OCI-LY7 (cell line): ENCODE measurements at regions not wholly inside any gene's neighbourhood (a gene's known extent, or its start where the extent isn't known, plus 50 kb on each side); places are given as distances from the start of the nearest gene placed in this dataset.
"Not testable (repeated sequence)": the region's sequence is repeated elsewhere in the genome, so short reads cannot be mapped to it uniquely, and the experiment has no call there.

Experiments used
- BruUV-seq: library from RNA; stranded (reverse); fragments of 400-500 nt; replicated peaks from 2 replicates; lab custom pipeline; 2021; lab: Mats Ljungman, UMichigan
- CTCF ChIA-PET: fragments of 300-600 bp; sonication (Branson Sonifier 250); formaldehyde crosslinking; loops from one replicate; lab custom pipeline; 2022; ENCODE audit warnings: antibody characterized with exemption; ENCODE audit not compliant: unreplicated experiment; lab: Charles Lee
- POLR2A ChIA-PET: fragments of 300-600 bp; sonication (Branson Sonifier 250); formaldehyde crosslinking; loops from one replicate; lab custom pipeline; 2022; ENCODE audit warnings: antibody characterized with exemption; lab: Charles Lee
- DNase-seq: peaks from one replicate; pipeline ENCODE4 v3.0.0-alpha.2; 2015; ENCODE audit warnings: low spot score
- H2AFZ ChIP-seq: fragments of 200-600 bp; sonication (generic), shearing (Covaris generic); 2 replicates; pipeline ENCODE4 v1.6.1; 2014; ENCODE audit warnings: mild to moderate bottlenecking, antibody characterized with exemption, low read length, moderate library complexity
- H3K27ac ChIP-seq: fragments of 200-600 bp; sonication (generic); 2 replicates; pipeline ENCODE4 v1.5.1; 2014; ENCODE audit warnings: mixed run types, low read depth, mild to moderate bottlenecking, moderate library complexity, low read length, inconsistent platforms; ENCODE audit not compliant: poor library complexity, severe bottlenecking
- H3K36me3 ChIP-seq: fragments of 200-600 bp; sonication (generic); 2 replicates; pipeline ENCODE4 v1.6.1; 2014; ENCODE audit warnings: mild to moderate bottlenecking, antibody characterized with exemption, low read length, moderate library complexity, mixed read lengths; ENCODE audit not compliant: insufficient read depth
- H3K4me1 ChIP-seq: fragments of 200-600 bp; sonication (generic); 2 replicates; pipeline ENCODE4 v1.5.1; 2014; ENCODE audit warnings: mild to moderate bottlenecking, low read length; ENCODE audit not compliant: insufficient read depth, poor library complexity, severe bottlenecking
- H3K4me2 ChIP-seq: fragments of 200-600 bp; sonication (generic); 2 replicates; pipeline ENCODE4 v1.6.1; 2014; ENCODE audit warnings: mild to moderate bottlenecking, low read length
- H3K4me3 ChIP-seq: fragments of 200-600 bp; sonication (generic); 2 replicates; pipeline ENCODE4 v1.5.1; 2014; ENCODE audit warnings: mild to moderate bottlenecking, low read depth, low read length; ENCODE audit not compliant: poor library complexity, severe bottlenecking
- H3K79me2 ChIP-seq: fragments of 200-600 bp; sonication (generic); 2 replicates; pipeline ENCODE4 v1.6.1; 2016; ENCODE audit warnings: low read depth, mild to moderate bottlenecking, low read length, moderate library complexity, mixed read lengths; ENCODE audit not compliant: insufficient read depth
- H3K9me2 ChIP-seq: fragments of 200-600 bp; sonication (generic); 2 replicates; pipeline ENCODE4 v1.6.1; 2016; ENCODE audit warnings: mild to moderate bottlenecking, low read length, mixed read lengths; ENCODE audit not compliant: insufficient read depth
- H3K9me3 ChIP-seq: fragments of 200-600 bp; sonication (generic); 2 replicates; pipeline ENCODE4 v1.6.1; 2014; ENCODE audit warnings: mild to moderate bottlenecking, mixed run types, low read length, mixed read lengths
- H4K20me1 ChIP-seq: fragments of 200-600 bp; sonication (generic); 2 replicates; pipeline ENCODE4 v1.6.1; 2014; ENCODE audit warnings: mild to moderate bottlenecking, antibody characterized with exemption, low read length, moderate library complexity, mixed read lengths; ENCODE audit not compliant: insufficient read depth
- EZH2phosphoT487 ChIP-seq: fragments of 200-600 bp; sonication (generic); IDR thresholded peaks from 2 replicates; pipeline ENCODE4 v1.6.1; 2018; ENCODE audit warnings: low read depth, borderline replicate concordance, mild to moderate bottlenecking, mixed run types, antibody characterized with exemption, low read length, moderate library complexity, mixed read lengths
- intact Hi-C: fragments of 100-400 bp; cut with micrococcal nuclease; formaldehyde crosslinking; loops from one replicate; pipeline ENCODE4 v1.10.0; 2022; ENCODE audit not compliant: unreplicated experiment
- TF ChIP-seq, protein P1 (sequence below): fragments of 200-600 bp; sonication (generic); conservative IDR thresholded peaks from 2 replicates; pipeline ENCODE4 v1.5.1; 2014; ENCODE audit warnings: mild to moderate bottlenecking, antibody characterized with exemption, low read length, moderate library complexity, mixed read lengths

DNA sequence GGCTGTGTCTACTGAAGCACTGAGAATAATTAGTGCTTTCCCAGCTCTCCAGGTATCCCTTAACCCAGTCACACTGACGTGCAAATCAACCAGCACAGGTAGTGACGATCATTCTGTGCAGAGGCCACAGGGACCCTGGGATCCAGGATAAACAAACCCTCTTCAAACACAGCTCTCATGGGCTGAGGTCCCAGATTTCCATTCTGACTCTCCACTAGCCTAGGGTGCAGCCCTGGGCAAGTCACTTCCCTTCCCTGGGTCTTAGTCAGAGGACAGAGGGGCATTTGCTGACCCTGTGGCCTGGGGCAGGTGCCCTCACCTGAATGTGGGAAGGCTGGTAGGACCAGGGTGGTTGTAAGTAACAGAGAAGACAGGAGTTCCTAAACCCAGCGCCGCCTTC lies 724.7 kb downstream of the MATN1 start:
- no peak for DNase-seq
- Histone ChIP-seq H3K36me3 (no peaks in the 10 kb centered on the region), H3K9me3 (peaks cover 4% of the 10 kb centered on the region; the same call in 1 of the 2 replicates), H3K9me2 (no peaks in the 10 kb centered on the region), H3K4me3 (no peak overlapping the region), H3K4me2 (no peak overlapping the region), H3K4me1 (no peaks in the 10 kb centered on the region), H3K79me2 (no peaks in the 10 kb centered on the region), H4K20me1 (no peaks in the 10 kb centered on the region), H3K27ac (no peak overlapping the region), H2AFZ (no peak overlapping the region)
- ChIA-PET POLR2A (no interaction called here), CTCF (no interaction called here)
- intact Hi-C loops: no loop called here
- BruUV-seq: no TSS peak
- TF ChIP-seq EZH2phosphoT487: no peak
- TF ChIP-seq, protein P1, sequence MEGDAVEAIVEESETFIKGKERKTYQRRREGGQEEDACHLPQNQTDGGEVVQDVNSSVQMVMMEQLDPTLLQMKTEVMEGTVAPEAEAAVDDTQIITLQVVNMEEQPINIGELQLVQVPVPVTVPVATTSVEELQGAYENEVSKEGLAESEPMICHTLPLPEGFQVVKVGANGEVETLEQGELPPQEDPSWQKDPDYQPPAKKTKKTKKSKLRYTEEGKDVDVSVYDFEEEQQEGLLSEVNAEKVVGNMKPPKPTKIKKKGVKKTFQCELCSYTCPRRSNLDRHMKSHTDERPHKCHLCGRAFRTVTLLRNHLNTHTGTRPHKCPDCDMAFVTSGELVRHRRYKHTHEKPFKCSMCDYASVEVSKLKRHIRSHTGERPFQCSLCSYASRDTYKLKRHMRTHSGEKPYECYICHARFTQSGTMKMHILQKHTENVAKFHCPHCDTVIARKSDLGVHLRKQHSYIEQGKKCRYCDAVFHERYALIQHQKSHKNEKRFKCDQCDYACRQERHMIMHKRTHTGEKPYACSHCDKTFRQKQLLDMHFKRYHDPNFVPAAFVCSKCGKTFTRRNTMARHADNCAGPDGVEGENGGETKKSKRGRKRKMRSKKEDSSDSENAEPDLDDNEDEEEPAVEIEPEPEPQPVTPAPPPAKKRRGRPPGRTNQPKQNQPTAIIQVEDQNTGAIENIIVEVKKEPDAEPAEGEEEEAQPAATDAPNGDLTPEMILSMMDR: no peak

DNA sequence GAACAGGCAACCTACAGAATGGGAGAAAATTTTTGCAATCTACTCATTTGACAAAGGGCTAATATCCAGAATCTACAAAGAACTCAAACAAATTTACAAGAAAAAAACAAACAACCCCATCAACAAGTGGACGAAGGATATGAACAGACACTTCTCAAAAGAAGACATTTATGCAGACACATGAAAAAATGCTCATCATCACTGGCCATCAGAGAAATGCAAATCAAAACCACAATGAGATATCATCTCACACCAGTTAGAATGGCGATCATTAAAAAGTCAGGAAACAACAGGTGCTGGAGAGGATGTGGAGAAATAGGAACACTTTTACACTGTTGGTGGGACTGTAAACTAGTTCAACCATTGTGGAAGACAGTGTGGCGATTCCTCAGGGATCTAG lies 725.6 kb downstream of the MATN1 start:
- POLR2A ChIA-PET, H4K20me1 ChIP-seq, H2AFZ ChIP-seq, CTCF ChIA-PET, H3K79me2 ChIP-seq, H3K4me1 ChIP-seq, H3K27ac ChIP-seq, H3K9me2 ChIP-seq, DNase-seq, intact Hi-C loops, H3K36me3 ChIP-seq, BruUV-seq, H3K9me3 ChIP-seq, H3K4me3 ChIP-seq, H3K4me2 ChIP-seq: not testable (repeated sequence)

DNA sequence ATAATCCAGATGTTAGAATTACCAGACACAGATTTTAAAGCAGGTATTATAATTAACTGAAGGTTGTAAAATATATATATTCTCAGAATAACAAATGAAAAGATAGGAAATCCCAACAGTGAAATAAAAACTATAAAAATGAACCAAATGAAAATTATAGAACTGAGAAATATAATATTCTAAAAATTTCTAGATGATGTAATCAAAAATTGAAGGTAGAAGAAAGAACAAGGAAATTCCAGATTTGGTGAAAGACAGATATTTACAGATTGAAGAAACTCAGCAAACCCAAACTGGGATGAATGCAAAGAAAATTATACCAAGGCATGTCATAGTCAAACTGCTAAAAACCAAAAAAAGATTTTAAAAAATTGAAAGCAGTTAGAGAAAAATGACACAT lies 729.4 kb downstream of the MATN1 start:
- intact Hi-C loops: no loop called here
- ChIA-PET POLR2A (no interaction called here), CTCF (no interaction called here)
- Histone ChIP-seq H3K27ac (no peak overlapping the region), H3K4me1 (no peaks in the 10 kb centered on the region), H4K20me1 (no peaks in the 10 kb centered on the region), H3K4me3 (no peak overlapping the region), H3K9me2 (no peaks in the 10 kb centered on the region), H3K4me2 (no peak overlapping the region), H3K9me3 (peaks cover 4% of the 10 kb centered on the region; the same call in 1 of the 2 replicates), H3K79me2 (no peaks in the 10 kb centered on the region), H2AFZ (no peak overlapping the region), H3K36me3 (no peaks in the 10 kb centered on the region)
- BruUV-seq: no TSS peak
- TF ChIP-seq, protein P1: no peak
- TF ChIP-seq EZH2phosphoT487: no peak
- no peak for DNase-seq
